ENCODE measurements at regions not wholly inside any gene's neighbourhood (a gene's known extent, or its start where the extent isn't known, plus 50 kb on each side); places are given as distances from the start of the nearest gene placed in this dataset.

DNA sequence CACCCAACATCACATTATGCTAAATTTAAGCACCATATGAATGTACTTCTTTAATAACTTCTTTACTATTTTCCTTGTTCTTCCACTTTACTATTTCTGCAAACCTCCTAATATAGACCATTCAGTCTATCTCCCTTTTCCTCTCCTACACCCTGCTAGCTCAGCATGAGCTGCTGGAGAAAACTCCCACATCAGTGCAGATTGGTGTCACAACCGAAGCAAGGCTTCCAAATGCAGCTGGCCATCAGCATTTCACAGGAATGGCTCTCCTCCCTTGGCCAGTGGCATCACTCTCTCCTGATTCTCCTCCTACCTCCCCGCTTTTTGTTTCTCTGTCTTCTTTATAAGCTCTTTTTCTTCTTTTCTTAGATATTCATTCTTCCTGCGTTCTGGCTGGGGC lies 118.7 kb upstream of the ZC3H12C start:
- TF ChIP-seq, protein P1, sequence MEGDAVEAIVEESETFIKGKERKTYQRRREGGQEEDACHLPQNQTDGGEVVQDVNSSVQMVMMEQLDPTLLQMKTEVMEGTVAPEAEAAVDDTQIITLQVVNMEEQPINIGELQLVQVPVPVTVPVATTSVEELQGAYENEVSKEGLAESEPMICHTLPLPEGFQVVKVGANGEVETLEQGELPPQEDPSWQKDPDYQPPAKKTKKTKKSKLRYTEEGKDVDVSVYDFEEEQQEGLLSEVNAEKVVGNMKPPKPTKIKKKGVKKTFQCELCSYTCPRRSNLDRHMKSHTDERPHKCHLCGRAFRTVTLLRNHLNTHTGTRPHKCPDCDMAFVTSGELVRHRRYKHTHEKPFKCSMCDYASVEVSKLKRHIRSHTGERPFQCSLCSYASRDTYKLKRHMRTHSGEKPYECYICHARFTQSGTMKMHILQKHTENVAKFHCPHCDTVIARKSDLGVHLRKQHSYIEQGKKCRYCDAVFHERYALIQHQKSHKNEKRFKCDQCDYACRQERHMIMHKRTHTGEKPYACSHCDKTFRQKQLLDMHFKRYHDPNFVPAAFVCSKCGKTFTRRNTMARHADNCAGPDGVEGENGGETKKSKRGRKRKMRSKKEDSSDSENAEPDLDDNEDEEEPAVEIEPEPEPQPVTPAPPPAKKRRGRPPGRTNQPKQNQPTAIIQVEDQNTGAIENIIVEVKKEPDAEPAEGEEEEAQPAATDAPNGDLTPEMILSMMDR (IDR thresholded peaks at IDR 0.05; ENCODE audit: unreplicated experiment), result no peak

DNA sequence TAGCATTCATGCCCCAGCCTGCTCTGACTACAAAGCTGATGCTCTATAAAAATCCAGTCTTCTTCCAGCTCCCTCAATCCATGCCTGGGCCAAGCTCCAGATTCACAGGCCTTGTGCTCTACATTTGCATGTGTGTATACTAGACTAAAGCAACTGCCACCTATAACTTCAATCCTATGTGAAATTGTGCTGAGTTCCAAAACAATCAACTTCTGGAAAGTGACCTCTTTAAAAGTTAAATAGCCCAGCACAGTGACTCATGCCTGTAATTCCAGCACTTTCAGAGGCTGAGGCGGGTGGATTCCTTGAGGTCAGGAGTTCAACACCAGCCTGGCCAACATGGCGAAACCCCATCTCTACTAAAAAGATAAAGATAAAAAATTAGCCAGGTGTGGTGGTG lies 114.3 kb upstream of the ZC3H12C start:
- no peak for DNase-seq (ENCODE audit: low spot score, unreplicated experiment)
- no peaks in the 10 kb centered on the region for H3K27me3 Mint-ChIP-seq
- H3K27ac Mint-ChIP-seq, result no peak overlapping the region
- TF ChIP-seq, protein P1 (IDR thresholded peaks at IDR 0.05; ENCODE audit: unreplicated experiment), result no peak
- H3K36me3 Mint-ChIP-seq (ENCODE audit: insufficient read depth), result no peaks in the 10 kb centered on the region
- no peak overlapping the region for H3K4me3 Mint-ChIP-seq (ENCODE audit: low read depth)
- peaks cover 8% of the 10 kb centered on the region for H3K4me1 Mint-ChIP-seq (ENCODE audit: low read depth)
- peaks cover 4% of the 10 kb centered on the region for H3K9me3 Mint-ChIP-seq (ENCODE audit: low read depth)

More for the DNA sequence above, 118.7 kb upstream of the ZC3H12C start:
- H3K4me3 Mint-ChIP-seq (ENCODE audit: low read depth), result no peak overlapping the region
- no peak for DNase-seq (ENCODE audit: low spot score, unreplicated experiment)
- H3K36me3 Mint-ChIP-seq (ENCODE audit: insufficient read depth), result no peaks in the 10 kb centered on the region
- H3K9me3 Mint-ChIP-seq (ENCODE audit: low read depth), result peaks cover 4% of the 10 kb centered on the region
- H3K27ac Mint-ChIP-seq, result no peak overlapping the region
- H3K4me1 Mint-ChIP-seq (ENCODE audit: low read depth), result no peaks in the 10 kb centered on the region
- no peaks in the 10 kb centered on the region for H3K27me3 Mint-ChIP-seq

DNA sequence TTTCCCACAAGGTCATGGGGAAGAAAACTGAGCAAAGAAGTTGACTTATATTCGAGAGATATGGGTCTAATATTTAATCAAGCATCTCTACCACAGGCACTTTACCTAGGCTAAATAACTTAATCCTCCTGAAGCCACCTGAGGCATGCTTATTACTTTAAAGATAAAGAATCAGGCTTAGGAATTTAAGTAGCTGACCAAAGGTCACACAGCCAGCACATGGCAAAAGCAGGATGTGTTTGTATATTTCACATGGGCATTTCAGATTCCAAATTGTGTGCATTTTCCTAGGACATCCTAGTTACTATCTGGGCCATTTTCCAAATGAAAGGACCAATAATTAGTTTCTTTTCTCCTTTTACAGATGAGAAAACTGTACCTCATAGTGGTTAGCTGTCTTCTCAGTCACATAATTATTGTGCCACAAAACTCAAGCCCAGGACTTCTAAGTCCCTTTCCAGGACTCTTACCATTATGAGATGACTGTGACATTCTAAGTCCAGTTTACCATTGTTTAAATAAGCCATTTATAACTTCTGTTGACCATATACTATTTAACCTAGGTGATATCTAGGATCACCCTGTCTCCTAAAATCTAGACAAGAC lies 112.1 kb upstream of the ZC3H12C start:
- H3K27ac Mint-ChIP-seq, result no peak overlapping the region
- peaks cover 4% of the 10 kb centered on the region for H3K9me3 Mint-ChIP-seq (ENCODE audit: low read depth)

DNA sequence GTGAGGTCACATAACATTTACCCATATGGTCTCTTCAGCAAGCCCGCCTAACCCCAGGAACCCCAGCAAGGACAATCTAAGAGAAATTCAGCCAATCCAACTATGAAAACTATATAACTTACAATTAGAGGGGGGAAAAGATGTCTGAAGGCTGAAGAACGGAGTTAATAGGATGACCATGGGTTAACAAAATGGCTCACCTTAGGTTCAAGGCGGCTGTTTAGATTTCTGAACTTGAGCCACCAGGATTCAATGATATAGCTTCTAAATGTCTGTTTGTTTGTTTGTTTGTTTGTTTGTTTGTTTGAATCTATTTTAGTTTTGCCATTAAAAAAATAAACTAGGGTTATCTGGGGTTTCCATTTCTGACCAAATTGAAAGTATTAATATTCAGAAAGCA lies 109.8 kb upstream of the ZC3H12C start:
- H3K27ac Mint-ChIP-seq, result no peak overlapping the region
- H3K36me3 Mint-ChIP-seq (ENCODE audit: insufficient read depth), result no peaks in the 10 kb centered on the region
- no peak for DNase-seq (ENCODE audit: low spot score, unreplicated experiment)
- H3K27me3 Mint-ChIP-seq, result no peaks in the 10 kb centered on the region
- no peaks in the 10 kb centered on the region for H3K9me3 Mint-ChIP-seq (ENCODE audit: low read depth)
- peaks cover 8% of the 10 kb centered on the region for H3K4me1 Mint-ChIP-seq (ENCODE audit: low read depth)
- no peak overlapping the region for H3K4me3 Mint-ChIP-seq (ENCODE audit: low read depth)
- TF ChIP-seq, protein P1 (IDR thresholded peaks at IDR 0.05; ENCODE audit: unreplicated experiment), result no peak

More for the DNA sequence above, 112.1 kb upstream of the ZC3H12C start:
- no peaks in the 10 kb centered on the region for H3K36me3 Mint-ChIP-seq (ENCODE audit: insufficient read depth)
- no peaks in the 10 kb centered on the region for H3K27me3 Mint-ChIP-seq
- TF ChIP-seq, protein P1 (IDR thresholded peaks at IDR 0.05; ENCODE audit: unreplicated experiment), result no peak
- H3K4me1 Mint-ChIP-seq (ENCODE audit: low read depth), result peaks cover 8% of the 10 kb centered on the region
- DNase-seq (ENCODE audit: low spot score, unreplicated experiment), result no peak
- H3K4me3 Mint-ChIP-seq (ENCODE audit: low read depth), result no peak overlapping the region

DNA sequence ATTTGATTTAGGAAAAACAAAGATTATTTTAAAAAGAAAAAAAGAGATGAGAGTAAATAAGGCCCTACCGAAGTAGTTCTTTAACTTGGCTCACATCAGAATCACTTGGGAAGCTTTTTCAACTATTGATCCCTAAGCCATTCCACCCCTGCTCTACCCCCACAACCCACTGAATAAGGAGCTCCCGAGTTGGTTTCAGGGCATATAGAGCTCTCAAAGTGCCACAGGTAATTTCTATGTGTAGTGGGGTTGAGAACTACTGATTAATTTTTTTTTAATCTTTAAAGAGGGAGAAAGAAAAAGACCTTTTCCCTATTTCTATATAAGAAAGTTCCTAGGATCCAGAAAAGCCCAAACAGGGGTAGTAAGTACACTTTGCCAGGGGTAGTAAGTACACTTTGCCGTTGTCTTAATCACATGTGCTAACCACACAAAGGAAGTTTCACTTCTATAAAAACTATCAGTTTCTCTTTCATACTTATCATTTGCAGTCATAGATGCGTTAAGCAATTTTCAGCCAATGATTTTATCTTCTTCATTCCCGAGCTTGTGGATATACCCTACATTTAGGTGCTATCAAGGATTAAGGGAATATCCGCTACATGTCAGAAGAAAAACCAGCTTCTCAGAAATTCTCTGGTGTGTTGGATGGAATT lies 108.4 kb upstream of the ZC3H12C start:
- TF ChIP-seq, protein P1 (IDR thresholded peaks at IDR 0.05; ENCODE audit: unreplicated experiment), result no peak
- H3K27ac Mint-ChIP-seq, result no peak overlapping the region
- H3K4me1 Mint-ChIP-seq (ENCODE audit: low read depth), result peaks cover 8% of the 10 kb centered on the region
- no peak overlapping the region for H3K4me3 Mint-ChIP-seq (ENCODE audit: low read depth)
- no peaks in the 10 kb centered on the region for H3K9me3 Mint-ChIP-seq (ENCODE audit: low read depth)
- no peak for DNase-seq (ENCODE audit: low spot score, unreplicated experiment)
- no peaks in the 10 kb centered on the region for H3K27me3 Mint-ChIP-seq
- H3K36me3 Mint-ChIP-seq (ENCODE audit: insufficient read depth), result no peaks in the 10 kb centered on the region
